PFSK-1 (cell line): ENCODE measurements at regions not wholly inside any gene's neighbourhood (a gene's known extent, or its start where the extent isn't known, plus 50 kb on each side); places are given as distances from the start of the nearest gene placed in this dataset.

Experiments used
- FOXP2 ChIP-seq: optimal IDR thresholded peaks from 2 replicates; pipeline ENCODE3; 2011; ENCODE audit warnings: borderline replicate concordance, control low read depth, inconsistent platforms; ENCODE audit not compliant: insufficient read depth; ENCODE audit errors: extremely low read length, extremely low read depth
- POLR2AphosphoS5 ChIP-seq: IDR thresholded peaks from 2 replicates; pipeline ENCODE4 v1.6.1; 2012; ENCODE audit warnings: low read depth, mild to moderate bottlenecking, control low read depth, low read length, moderate library complexity
- SIN3A ChIP-seq: IDR thresholded peaks from 2 replicates; pipeline ENCODE4 v1.6.1; 2012; ENCODE audit warnings: mild to moderate bottlenecking, low read length, moderate library complexity, borderline replicate concordance; ENCODE audit not compliant: insufficient read depth
- TAF1 ChIP-seq: IDR thresholded peaks from 2 replicates; pipeline ENCODE4 v1.6.1; 2012; ENCODE audit warnings: low read length, control low read depth, borderline replicate concordance; ENCODE audit not compliant: insufficient read depth
- TF ChIP-seq, protein P1 (sequence below), 2 experiments: IDR thresholded peaks; 2 replicates each; pipeline versions ENCODE4 v1.6.1 to v1.8.0; 2011 to 2012; ENCODE audit warnings: low read depth in 2 of 2, low read length in 2 of 2, control low read depth in 1 of 2, inconsistent platforms in 1 of 2, mild to moderate bottlenecking in 1 of 2, moderate library complexity in 1 of 2; ENCODE audit not compliant: insufficient read depth in 1 of 2

GRCh38 chr13:47409778-47410177, 512.9 kb upstream of the HTR2A start:
- TF ChIP-seq FOXP2 (no peak), SIN3A (no peak)
- TF ChIP-seq, protein P1, sequence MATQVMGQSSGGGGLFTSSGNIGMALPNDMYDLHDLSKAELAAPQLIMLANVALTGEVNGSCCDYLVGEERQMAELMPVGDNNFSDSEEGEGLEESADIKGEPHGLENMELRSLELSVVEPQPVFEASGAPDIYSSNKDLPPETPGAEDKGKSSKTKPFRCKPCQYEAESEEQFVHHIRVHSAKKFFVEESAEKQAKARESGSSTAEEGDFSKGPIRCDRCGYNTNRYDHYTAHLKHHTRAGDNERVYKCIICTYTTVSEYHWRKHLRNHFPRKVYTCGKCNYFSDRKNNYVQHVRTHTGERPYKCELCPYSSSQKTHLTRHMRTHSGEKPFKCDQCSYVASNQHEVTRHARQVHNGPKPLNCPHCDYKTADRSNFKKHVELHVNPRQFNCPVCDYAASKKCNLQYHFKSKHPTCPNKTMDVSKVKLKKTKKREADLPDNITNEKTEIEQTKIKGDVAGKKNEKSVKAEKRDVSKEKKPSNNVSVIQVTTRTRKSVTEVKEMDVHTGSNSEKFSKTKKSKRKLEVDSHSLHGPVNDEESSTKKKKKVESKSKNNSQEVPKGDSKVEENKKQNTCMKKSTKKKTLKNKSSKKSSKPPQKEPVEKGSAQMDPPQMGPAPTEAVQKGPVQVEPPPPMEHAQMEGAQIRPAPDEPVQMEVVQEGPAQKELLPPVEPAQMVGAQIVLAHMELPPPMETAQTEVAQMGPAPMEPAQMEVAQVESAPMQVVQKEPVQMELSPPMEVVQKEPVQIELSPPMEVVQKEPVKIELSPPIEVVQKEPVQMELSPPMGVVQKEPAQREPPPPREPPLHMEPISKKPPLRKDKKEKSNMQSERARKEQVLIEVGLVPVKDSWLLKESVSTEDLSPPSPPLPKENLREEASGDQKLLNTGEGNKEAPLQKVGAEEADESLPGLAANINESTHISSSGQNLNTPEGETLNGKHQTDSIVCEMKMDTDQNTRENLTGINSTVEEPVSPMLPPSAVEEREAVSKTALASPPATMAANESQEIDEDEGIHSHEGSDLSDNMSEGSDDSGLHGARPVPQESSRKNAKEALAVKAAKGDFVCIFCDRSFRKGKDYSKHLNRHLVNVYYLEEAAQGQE (IDR thresholded peaks at IDR 0.05; ENCODE audit: insufficient read depth in 1 of 2, low read depth in 2 of 2, low read length in 2 of 2) = no peak

DNA sequence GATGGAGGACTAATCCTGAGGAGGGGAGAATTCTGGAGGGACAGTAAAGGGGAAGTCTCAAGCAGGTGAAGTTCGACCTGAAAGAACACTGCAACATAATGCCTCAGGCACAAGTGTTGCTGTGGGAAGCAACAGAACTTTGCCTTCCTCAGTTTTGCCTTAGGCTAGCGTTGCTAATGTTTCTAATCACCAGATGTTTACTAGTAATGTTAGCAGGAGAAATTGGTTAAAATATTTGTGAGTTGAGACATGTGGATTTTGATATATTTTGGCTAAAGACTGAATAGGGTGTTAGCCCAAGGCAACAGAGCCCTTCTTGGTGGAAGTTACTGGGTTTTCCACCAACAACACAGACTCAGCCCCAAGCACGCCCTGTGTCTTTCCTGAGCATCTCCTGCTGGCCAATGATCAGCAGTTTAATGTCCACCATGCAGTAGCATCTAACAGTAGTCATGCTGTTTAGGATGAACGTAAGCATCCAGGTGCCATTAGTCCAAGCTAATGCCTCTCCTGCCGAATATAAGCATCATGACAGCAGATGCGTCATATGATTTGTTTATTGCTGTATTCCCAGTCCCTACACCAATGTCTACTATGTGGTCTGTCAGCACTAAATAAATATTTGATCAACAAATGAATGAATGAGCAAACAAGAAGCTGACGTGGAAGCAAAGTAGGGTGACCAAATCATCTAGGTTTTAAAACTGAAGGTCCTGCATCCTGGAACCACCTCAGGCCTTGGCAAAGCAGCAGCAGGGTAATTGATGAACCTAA, 511.9 kb upstream of the HTR2A start:
- no peak for TF ChIP-seq TAF1
- no peak for TF ChIP-seq SIN3A
- no peak for TF ChIP-seq POLR2AphosphoS5
- no peak for TF ChIP-seq FOXP2

DNA sequence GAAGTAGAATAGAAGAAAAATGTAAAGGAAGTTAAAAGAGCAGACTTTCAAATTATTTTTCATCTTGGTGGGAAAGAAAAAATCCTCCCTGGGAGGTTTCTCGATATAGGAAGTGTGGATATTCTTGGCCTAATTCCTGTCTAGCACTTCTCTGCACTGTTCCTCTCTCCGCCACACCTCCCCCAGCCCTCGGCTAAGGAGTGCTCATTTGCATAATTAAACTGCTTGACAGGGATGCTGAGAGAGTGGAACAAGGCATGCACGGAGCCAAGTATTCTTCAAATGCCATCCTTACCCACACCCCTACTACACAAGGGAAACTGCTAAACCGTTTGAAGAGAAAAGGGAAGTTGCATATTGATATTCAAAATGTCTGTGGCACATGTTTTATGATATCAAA, 511.0 kb upstream of the HTR2A start:
- no peak for TF ChIP-seq FOXP2
- no peak for TF ChIP-seq SIN3A
- TF ChIP-seq TAF1 = no peak
- TF ChIP-seq POLR2AphosphoS5 = no peak
- TF ChIP-seq, protein P1 (IDR thresholded peaks at IDR 0.05; ENCODE audit: insufficient read depth in 1 of 2, low read depth in 2 of 2, low read length in 2 of 2) = no peak

GRCh38 chr13:47399599-47399998, 502.7 kb upstream of the HTR2A start:
- no peak for TF ChIP-seq TAF1
- TF ChIP-seq SIN3A = no peak
- no peak for TF ChIP-seq FOXP2
- TF ChIP-seq, protein P1 (IDR thresholded peaks at IDR 0.05; ENCODE audit: insufficient read depth in 1 of 2, low read depth in 2 of 2, low read length in 2 of 2) = no peak
- no peak for TF ChIP-seq POLR2AphosphoS5

DNA sequence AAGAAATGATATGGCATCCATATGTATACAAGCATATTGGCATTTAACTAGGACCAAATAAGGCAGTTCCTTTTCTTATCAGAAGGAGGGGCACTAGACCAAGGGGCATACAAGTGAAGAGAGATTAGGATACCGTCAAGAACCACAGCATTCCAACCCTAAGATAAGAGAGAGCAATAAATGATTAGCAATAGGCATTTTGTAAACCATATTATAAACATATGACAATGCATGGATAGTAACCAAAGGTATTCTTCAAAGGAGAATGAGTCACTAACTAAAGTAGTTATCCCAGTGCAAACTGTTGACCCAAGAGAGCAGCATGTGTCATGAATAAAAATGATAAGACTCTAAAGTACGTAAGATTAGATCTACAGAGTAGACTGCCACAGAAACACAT, 500.9 kb upstream of the HTR2A start:
- TF ChIP-seq TAF1 (no peak), POLR2AphosphoS5 (no peak), SIN3A (no peak), FOXP2 (no peak)
- TF ChIP-seq, protein P1 (IDR thresholded peaks at IDR 0.05; ENCODE audit: insufficient read depth in 1 of 2, low read depth in 2 of 2, low read length in 2 of 2) = no peak
